GM12878 (cell line): ENCODE measurements at regions not wholly inside any gene's neighbourhood (a gene's known extent, or its start where the extent isn't known, plus 50 kb on each side); places are given as distances from the start of the nearest gene placed in this dataset.

Source experiments
- ATAC-seq: fragments of 200-7000 bp; cut with Tn5 transposase; 3 replicates; pipeline ENCODE4 v1.9.1; 2020; ENCODE audit warnings: mild to moderate bottlenecking, moderate library complexity
- BruUV-seq: library from RNA; stranded (reverse); fragments of 400-500 nt; replicated peaks from 2 replicates; lab custom pipeline; 2021; lab: Mats Ljungman, UMichigan
- CTCF ChIA-PET: fragments of 300-600 bp; sonication (Branson Sonifier 250); formaldehyde crosslinking; extraction: SDS; loops from one replicate; lab custom pipeline; 2021; ENCODE audit warnings: inconsistent platforms; lab: Yijun Ruan, JAX
- POLR2A ChIA-PET: fragments of 350-600 bp; formaldehyde crosslinking; extraction: SDS; loops from one replicate; lab custom pipeline; 2021; ENCODE audit warnings: inconsistent platforms; lab: Charles Lee
- RAD21 ChIA-PET: fragments of 300-600 bp; sonication (Branson Sonifier 250); formaldehyde crosslinking; loops from one replicate; lab custom pipeline; 2023; ENCODE audit warnings: antibody characterized with exemption; ENCODE audit not compliant: unreplicated experiment; lab: Charles Lee
- SMC1A ChIA-PET: fragments of 300-600 bp; sonication (Branson Sonifier 250); formaldehyde crosslinking; loops from one replicate; lab custom pipeline; 2023; ENCODE audit not compliant: unreplicated experiment, uncharacterized antibody; lab: Charles Lee
- DNase-seq: peaks from one replicate; pipeline ENCODE4 v3.0.0-alpha.2; 2011; ENCODE audit warnings: low read depth, low spot score
- FAIRE-seq: peaks from 3 replicates; lab custom pipeline; 2011; peaks lifted over from hg19 to GRCh38; lab: Jason Lieb, UNC
- H2AFZ ChIP-seq: 2 replicates; pipeline ENCODE4 v1.6.0; 2011; ENCODE audit warnings: low read depth, low read length, control low read depth; ENCODE audit not compliant: control insufficient read depth
- H3K27ac ChIP-seq: 2 replicates; pipeline ENCODE4 v1.5.1; 2011; ENCODE audit warnings: control low read depth; ENCODE audit not compliant: control insufficient read depth, insufficient read depth
- H3K27me3 ChIP-seq, 2 experiments: replicated peaks in 1 of 2; 2 replicates each; pipeline versions ENCODE4 v1.6.0 to v1.6.1; 2011; ENCODE audit warnings: low read length in 1 of 2; ENCODE audit not compliant: control insufficient read depth in 2 of 2, insufficient read depth in 2 of 2
- H3K36me3 ChIP-seq, 2 experiments: 2 replicates each; pipeline ENCODE4 v1.5.1; 2011; ENCODE audit warnings: low read length in 1 of 2; ENCODE audit not compliant: control insufficient read depth in 2 of 2, insufficient read depth in 2 of 2
- H3K4me1 ChIP-seq: 2 replicates; pipeline ENCODE4 v1.6.1; 2011; ENCODE audit warnings: mild to moderate bottlenecking, low read length, moderate library complexity, mixed read lengths; ENCODE audit not compliant: control insufficient read depth, insufficient read depth
- H3K4me2 ChIP-seq: 2 replicates; pipeline ENCODE4 v1.6.0; 2011; ENCODE audit warnings: control low read depth; ENCODE audit not compliant: control insufficient read depth, insufficient read depth
- H3K4me3 ChIP-seq: fragments of 200-600 bp; sonication (generic); 2 replicates; pipeline ENCODE4 v1.5.1; 2016
- H3K79me2 ChIP-seq: 2 replicates; pipeline ENCODE4 v1.6.0; 2011; ENCODE audit warnings: low read length; ENCODE audit not compliant: control insufficient read depth, insufficient read depth
- H3K9ac ChIP-seq: 2 replicates; pipeline ENCODE4 v1.8.0; 2011; ENCODE audit warnings: low read length, control low read depth, mixed read lengths; ENCODE audit not compliant: control insufficient read depth, insufficient read depth
- H3K9me3 ChIP-seq: replicated peaks from 3 replicates; pipeline ENCODE4 v1.5.1; 2011; ENCODE audit warnings: mild to moderate bottlenecking, low read length; ENCODE audit not compliant: control insufficient read depth, insufficient read depth
- H4K20me1 ChIP-seq: 2 replicates; pipeline ENCODE4 v1.6.0; 2011; ENCODE audit not compliant: control insufficient read depth, insufficient read depth
- ASH2L ChIP-seq: fragments of 300-600, 200-600 bp; sonication (generic); IDR thresholded peaks from 2 replicates; pipeline ENCODE4 v1.6.1; 2017; ENCODE audit warnings: low read depth, mild to moderate bottlenecking, borderline replicate concordance
- CEBPB ChIP-seq, 2 experiments: fragments of 150-350 bp in 1 of 2; IDR thresholded peaks; 2 replicates each; pipeline ENCODE4 v1.6.1; 2012 to 2014; ENCODE audit warnings: low read depth in 2 of 2, low read length in 2 of 2, borderline replicate concordance in 1 of 2, inconsistent platforms in 1 of 2
- CHD1 ChIP-seq: IDR thresholded peaks from 2 replicates; pipeline ENCODE4 v1.6.1; 2012; ENCODE audit warnings: low read depth, low read length, improper control_type of control experiment
- E2F8 ChIP-seq: fragments of 450-650 bp; IDR thresholded peaks from 2 replicates; pipeline ENCODE4 v1.6.1; 2018; ENCODE audit warnings: mild to moderate bottlenecking, low read depth, moderate library complexity; ENCODE audit not compliant: partially characterized antibody
- EED ChIP-seq: sonication (generic); IDR thresholded peaks from 2 replicates; pipeline ENCODE4 v1.6.1; 2016; ENCODE audit warnings: antibody characterized with exemption, low read depth
- HDAC6 ChIP-seq: fragments of 200-600 bp; sonication (generic); IDR thresholded peaks from one replicate; pipeline ENCODE4 v1.8.0; 2017; ENCODE audit warnings: antibody characterized with exemption; ENCODE audit not compliant: unreplicated experiment
- IKZF2 ChIP-seq, 2 experiments: fragments of 450-650 bp; IDR thresholded peaks; 2 replicates each; pipeline ENCODE4 v1.6.1; 2017; ENCODE audit warnings: mild to moderate bottlenecking in 2 of 2, moderate library complexity in 2 of 2
- KLF5 ChIP-seq: fragments of 450-650 bp; IDR thresholded peaks from 2 replicates; pipeline ENCODE4 v1.6.1; 2014; ENCODE audit warnings: mild to moderate bottlenecking; ENCODE audit not compliant: partially characterized antibody
- LARP7 ChIP-seq: fragments of 450-650 bp; IDR thresholded peaks from 2 replicates; pipeline ENCODE4 v1.6.1; 2017; ENCODE audit warnings: mild to moderate bottlenecking
- NBN ChIP-seq: fragments of 450-650 bp; IDR thresholded peaks from 2 replicates; pipeline ENCODE4 v1.6.1; 2016
- NFXL1 ChIP-seq: fragments of 450-650 bp; IDR thresholded peaks from 2 replicates; pipeline ENCODE4 v1.6.1; 2017; ENCODE audit warnings: antibody characterized with exemption, mild to moderate bottlenecking, borderline replicate concordance
- NR2C1 ChIP-seq: fragments of 450-650 bp; IDR thresholded peaks from 2 replicates; pipeline ENCODE4 v1.6.1; 2017; ENCODE audit warnings: antibody characterized with exemption, mild to moderate bottlenecking, moderate library complexity
- PRDM15 ChIP-seq: fragments of 450-650 bp; formaldehyde crosslinking; IDR thresholded peaks from 2 replicates; pipeline ENCODE4 v1.4.0; 2020; ENCODE audit warnings: mild to moderate bottlenecking, moderate library complexity
- RAD21 ChIP-seq: IDR thresholded peaks from 2 replicates; pipeline ENCODE4 v1.6.1; 2011; ENCODE audit warnings: mild to moderate bottlenecking, low read depth, low read length, moderate library complexity; ENCODE audit not compliant: insufficient read depth
- RELA ChIP-seq: fragments of 450-650 bp; IDR thresholded peaks from 2 replicates; pipeline ENCODE4 v1.8.0; 2014; ENCODE audit warnings: borderline replicate concordance; ENCODE audit not compliant: partially characterized antibody
- SIX5 ChIP-seq: IDR thresholded peaks from 2 replicates; pipeline ENCODE4 v1.6.1; 2011; ENCODE audit warnings: mild to moderate bottlenecking, low read depth, low read length, moderate library complexity; ENCODE audit not compliant: severe bottlenecking
- TCF12 ChIP-seq: IDR thresholded peaks from 2 replicates; pipeline ENCODE4 v1.6.1; 2011; ENCODE audit warnings: low read depth, mild to moderate bottlenecking, low read length
- in situ Hi-C: fragments of 300-500 bp; cut with MboI; formaldehyde crosslinking; loops from 9 replicates; pipeline ENCODE4 v1.14.3; 2018; ENCODE audit warnings: mixed read lengths
- intact Hi-C: fragments of 100-400 bp; cut with micrococcal nuclease; formaldehyde crosslinking; loops from one replicate; pipeline ENCODE4 v1.14.2; 2022; ENCODE audit not compliant: unreplicated experiment

- ChIA-PET SMC1A (no interaction called here), RAD21 (no interaction called here), CTCF (no interaction called here), POLR2A (no interaction called here)
- no peak for DNase-seq
- H3K27ac ChIP-seq, result no peak overlapping the region
- no peaks in the 10 kb centered on the region for H4K20me1 ChIP-seq
- no peak for FAIRE-seq
- H3K9me3 ChIP-seq, result no peaks in the 10 kb centered on the region
- no peaks in the 10 kb centered on the region for H3K36me3 ChIP-seq
- ATAC-seq, result no peak
- in situ Hi-C loops (no loop called here), intact Hi-C loops (no loop called here)
- no peak overlapping the region for H2AFZ ChIP-seq
- H3K9ac ChIP-seq, result no peak overlapping the region
- no TSS peak for BruUV-seq
- TF ChIP-seq SIX5 (no peak), NR2C1 (no peak), HDAC6 (no peak), CEBPB (IDR thresholded peaks at IDR 0.05; ENCODE audit: borderline replicate concordance in 1 of 2, low read depth in 2 of 2, low read length in 2 of 2) (no peak), RELA (no peak), ASH2L (no peak), RAD21 (no peak), EED (no peak), NBN (no peak), NFXL1 (no peak), CHD1 (no peak), KLF5 (no peak), E2F8 (no peak), TCF12 (no peak), LARP7 (no peak), PRDM15 (CRISPR knock-in tag) (no peak), IKZF2 (IDR thresholded peaks at IDR 0.05) (no peak)
- H3K4me1 ChIP-seq, result no peaks in the 10 kb centered on the region
- no peak overlapping the region for H3K4me3 ChIP-seq
- H3K79me2 ChIP-seq, result no peaks in the 10 kb centered on the region
- H3K4me2 ChIP-seq, result no peak overlapping the region
- H3K27me3 ChIP-seq, result no peaks in the 10 kb centered on the region
Observed at GRCh38 chr18:1302861-1303260, 398.2 kb downstream of the ADCYAP1 start.
